WTC11 (cell line): ENCODE measurements at regions not wholly inside any gene's neighbourhood (a gene's known extent, or its start where the extent isn't known, plus 50 kb on each side); places are given as distances from the start of the nearest gene placed in this dataset.

Experiments
- CREB1 ChIP-seq: sonication (generic); formaldehyde crosslinking; IDR thresholded peaks from 2 replicates; pipeline ENCODE4 v1.8.0; 2023; ENCODE audit warnings: mild to moderate bottlenecking, missing genetic modification reagents
- CTCF ChIP-seq: fragments of 200-600 bp; IDR thresholded peaks from 2 replicates; pipeline ENCODE4 v1.8.0; 2022; ENCODE audit warnings: antibody characterized with exemption
- IRF2 ChIP-seq: sonication (generic); formaldehyde crosslinking; IDR thresholded peaks from 2 replicates; pipeline ENCODE4 v1.8.0; 2022; ENCODE audit warnings: low read depth, missing genetic modification reagents, borderline replicate concordance
- JUN ChIP-seq: sonication (generic); formaldehyde crosslinking; IDR thresholded peaks from 2 replicates; pipeline ENCODE4 v1.8.0; 2023; ENCODE audit warnings: mild to moderate bottlenecking, missing genetic modification reagents
- MLX ChIP-seq: sonication (generic); formaldehyde crosslinking; IDR thresholded peaks from 2 replicates; pipeline ENCODE4 v1.8.1; 2023; ENCODE audit warnings: mild to moderate bottlenecking, missing genetic modification reagents, moderate library complexity
- SMAD3 ChIP-seq: sonication (generic); formaldehyde crosslinking; IDR thresholded peaks from 2 replicates; pipeline ENCODE4 v1.8.0; 2022; ENCODE audit warnings: missing genetic modification reagents, mild to moderate bottlenecking, borderline replicate concordance
- USF2 ChIP-seq: sonication (generic); formaldehyde crosslinking; IDR thresholded peaks from 2 replicates; pipeline ENCODE4 v1.8.1; 2023; ENCODE audit warnings: mild to moderate bottlenecking, missing genetic modification reagents, moderate library complexity
- TF ChIP-seq, protein P1 (sequence below): sonication (generic); formaldehyde crosslinking; IDR thresholded peaks from 2 replicates; pipeline ENCODE4 v1.8.0; 2022; ENCODE audit warnings: mild to moderate bottlenecking, missing genetic modification reagents

GRCh38 chr10:78413076-78414055 is 379.7 kb downstream of the RPS24 start:
- TF ChIP-seq, protein P1, sequence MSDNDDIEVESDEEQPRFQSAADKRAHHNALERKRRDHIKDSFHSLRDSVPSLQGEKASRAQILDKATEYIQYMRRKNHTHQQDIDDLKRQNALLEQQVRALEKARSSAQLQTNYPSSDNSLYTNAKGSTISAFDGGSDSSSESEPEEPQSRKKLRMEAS (CRISPR knock-in tag): no peak
- TF ChIP-seq IRF2 (CRISPR knock-in tag): no peak
- no peak for TF ChIP-seq MLX (CRISPR knock-in tag)
- no peak for TF ChIP-seq CTCF
- no peak for TF ChIP-seq SMAD3 (CRISPR knock-in tag)
- TF ChIP-seq JUN (CRISPR knock-in tag): no peak
- TF ChIP-seq USF2 (CRISPR knock-in tag): no peak
- no peak for TF ChIP-seq CREB1 (CRISPR knock-in tag)
